Small intestine (tissue), 7 donors: ENCODE measurements at regions not wholly inside any gene's neighbourhood (a gene's known extent, or its start where the extent isn't known, plus 50 kb on each side); places are given as distances from the start of the nearest gene placed in this dataset.
A peak's percentile ranks its signal among the peaks of the same experiment; 100 is the strongest.

Source experiments
- DNase-seq, 2 donors: peaks; one replicate each; pipeline versions ENCODE4 v3.0.0 to v3.0.0-alpha.2; 2013
- FAIRE-seq: peaks from 2 replicates; lab custom pipeline; 2012; peaks lifted over from hg19 to GRCh38; lab: Jason Lieb, UNC
- H3K27ac ChIP-seq, 3 donors: one replicate each; pipeline ENCODE4 v1.5.1; 2013; ENCODE audit warnings: low read length in 2 of 3, mild to moderate bottlenecking in 2 of 3, control low read depth in 1 of 3, inconsistent platforms in 1 of 3, low read depth in 1 of 3, moderate library complexity in 1 of 3
- H3K27me3 ChIP-seq, 3 donors: one replicate each; pipeline ENCODE4 v1.6.1; 2013; ENCODE audit warnings: low read length in 3 of 3, inconsistent platforms in 1 of 3; ENCODE audit not compliant: control insufficient read depth in 3 of 3, insufficient read depth in 3 of 3
- H3K36me3 ChIP-seq, 3 donors: one replicate each; pipeline ENCODE4 v1.6.1; 2013; ENCODE audit warnings: low read length in 3 of 3, inconsistent platforms in 1 of 3, low read depth in 1 of 3, mild to moderate bottlenecking in 1 of 3, moderate library complexity in 1 of 3; ENCODE audit not compliant: control insufficient read depth in 3 of 3, insufficient read depth in 2 of 3
- H3K4me1 ChIP-seq, 3 donors: one replicate each; pipeline ENCODE4 v1.6.1; 2013; ENCODE audit warnings: low read length in 2 of 3, inconsistent platforms in 1 of 3, low read depth in 1 of 3, mild to moderate bottlenecking in 1 of 3, moderate library complexity in 1 of 3; ENCODE audit not compliant: control insufficient read depth in 3 of 3, insufficient read depth in 2 of 3
- H3K4me3 ChIP-seq, 3 donors: one replicate each; pipeline ENCODE4 v1.5.1; 2013; ENCODE audit warnings: low read length in 3 of 3, control low read depth in 1 of 3, inconsistent platforms in 1 of 3, low read depth in 1 of 3, mild to moderate bottlenecking in 1 of 3, moderate library complexity in 1 of 3
- H3K9me3 ChIP-seq, 2 donors: one replicate each; pipeline ENCODE4 v1.6.1; 2013; ENCODE audit warnings: low read depth in 1 of 2, low read length in 1 of 2; ENCODE audit not compliant: control insufficient read depth in 2 of 2, insufficient read depth in 1 of 2
- WGBS, 3 donors: extraction: QIAGEN DNeasy Blood & Tissue Kit; methylation state at CpG; one replicate each; pipeline ENCODE4 v1.1.7; 2013; 5-methylcytosine and 5-hydroxymethylcytosine counted together
- donor health status: healthy with polysubstance abuse.
- donor health status: control.
- donor health status: control.
- donor health status: Bipolar disorder and iron deficiency.
- donor health status: healthy.

DNA sequence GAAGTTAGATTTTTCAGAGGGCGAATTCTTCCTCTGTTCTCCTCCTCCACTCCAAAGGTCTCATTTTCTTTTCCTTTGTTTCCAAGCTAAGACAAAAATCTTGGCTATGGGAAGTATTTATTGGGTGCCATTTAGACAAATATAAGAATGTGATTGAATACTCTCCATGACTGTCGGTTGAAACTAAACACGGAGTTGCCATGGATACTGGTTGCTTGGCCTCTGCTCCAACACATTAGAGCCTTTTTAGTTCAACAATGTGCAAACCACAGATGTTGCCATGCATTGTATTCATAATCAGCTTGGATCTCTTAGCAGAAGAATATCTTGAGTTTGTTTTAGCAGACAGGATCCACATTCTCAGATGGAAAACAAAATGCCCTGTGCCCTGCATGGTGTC is 366.5 kb upstream of the LCORL start:
- Histone ChIP-seq H3K27ac (no peak overlapping the region), H3K27me3 (no peaks in the 10 kb centered on the region), H3K36me3 (no peaks in the 10 kb centered on the region), H3K9me3 (no peaks in the 10 kb centered on the region), H3K4me3 (no peak overlapping the region), H3K4me1 (no peaks in the 10 kb centered on the region)
- WGBS, 3 donors, result 58 to 69% (median 59%) methylated on average over 3 of the region's 3 CpGs
- DNase-seq (no peak), FAIRE-seq (no peak)

- no peak for FAIRE-seq
- Histone ChIP-seq H3K27me3 (no peaks in the 10 kb centered on the region), H3K27ac (no peak overlapping the region)
Observed at GRCh38 chr4:18381186-18381585, 359.6 kb upstream of the LCORL start.

DNA sequence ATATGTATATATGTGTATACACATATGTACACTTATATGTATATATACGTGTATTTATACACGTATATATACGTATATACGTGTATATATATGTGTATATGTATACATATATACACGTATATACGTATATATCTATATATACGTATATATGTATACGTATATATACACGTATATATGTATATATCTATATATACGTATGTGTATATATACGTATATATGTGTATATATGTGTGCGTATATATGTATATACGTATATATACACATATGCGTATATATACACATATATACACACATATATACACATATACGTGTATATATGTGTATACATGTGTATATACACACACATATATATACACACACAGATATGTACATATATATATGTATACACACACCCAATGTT is 348.0 kb upstream of the LCORL start:
- DNase-seq (no peak), FAIRE-seq (no peak)
- no peak overlapping the region for H3K4me3 ChIP-seq
- no peaks in the 10 kb centered on the region for H3K27me3 ChIP-seq
- no peaks in the 10 kb centered on the region for H3K36me3 ChIP-seq
- no peaks in the 10 kb centered on the region for H3K9me3 ChIP-seq
- no peaks in the 10 kb centered on the region for H3K4me1 ChIP-seq
- H3K27ac ChIP-seq, result no peak overlapping the region
- 93 to 95% (median 94%) methylated on average over 15 of the region's 15 CpGs for WGBS, 3 donors

More at GRCh38 chr4:18381186-18381585, 359.6 kb upstream of the LCORL start:
- Histone ChIP-seq H3K9me3 (no peaks in the 10 kb centered on the region), H3K36me3 (no peaks in the 10 kb centered on the region), H3K4me1 (no peaks in the 10 kb centered on the region), H3K4me3 (no peak overlapping the region)
- WGBS, 3 donors, result 67 to 75% (median 68%) methylated on average over 1 of the region's 1 CpG
- DNase-seq, result no peak

DNA sequence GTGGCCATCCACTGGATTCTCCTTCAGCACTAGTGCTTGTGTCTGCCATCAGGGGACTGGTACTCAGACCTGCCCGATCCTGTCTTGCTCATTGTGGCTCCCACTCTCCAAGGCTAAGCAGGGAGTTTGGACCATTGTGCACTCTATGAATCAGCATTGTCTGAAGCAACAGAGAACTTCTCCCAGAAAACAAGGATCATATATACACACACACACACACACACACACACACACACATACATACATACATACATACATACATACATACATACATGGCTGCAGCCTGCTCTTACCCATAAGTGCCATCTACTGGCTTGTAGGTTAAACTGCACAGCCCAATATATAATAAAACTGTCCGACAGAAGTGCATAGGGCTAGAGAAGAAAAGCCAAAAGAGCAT is 345.3 kb upstream of the LCORL start:
- Histone ChIP-seq H3K4me3 (no peak overlapping the region), H3K27me3 (no peaks in the 10 kb centered on the region), H3K36me3 (no peaks in the 10 kb centered on the region), H3K27ac (no peak overlapping the region), H3K4me1 (no peaks in the 10 kb centered on the region), H3K9me3 (no peaks in the 10 kb centered on the region)
- FAIRE-seq (no peak), DNase-seq (peak; percentile 54 to 55)
- 51 to 55% (median 53%) methylated on average over 2 of the region's 2 CpGs for WGBS, 3 donors

DNA sequence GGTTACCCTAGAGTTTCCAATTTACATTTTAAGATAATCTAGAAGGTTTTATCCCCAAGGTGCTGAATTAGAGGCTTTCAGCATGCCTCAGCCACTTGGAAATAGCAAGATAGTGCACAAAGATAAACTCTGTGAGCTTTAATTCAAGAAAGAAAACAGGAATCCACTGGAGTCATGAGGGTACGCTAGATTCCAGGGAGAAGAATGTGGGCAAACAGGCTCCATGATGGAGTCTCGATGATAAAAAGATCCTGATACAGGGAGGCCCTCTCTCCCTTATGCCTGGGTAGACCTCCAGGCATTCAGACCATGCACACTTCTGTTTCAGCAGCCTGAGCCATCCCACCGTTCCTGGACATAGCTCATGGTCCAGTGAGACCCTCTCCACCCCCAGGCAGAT is 344.6 kb upstream of the LCORL start:
- DNase-seq (no peak), FAIRE-seq (no peak)
- WGBS, 3 donors, result 80 to 88% (median 81%) methylated on average over 3 of the region's 3 CpGs
- Histone ChIP-seq H3K9me3 (peaks cover 0 to 4% of the 10 kb centered on the region in 2 donors), H3K4me1 (no peaks in the 10 kb centered on the region), H3K27ac (no peak overlapping the region), H3K4me3 (no peak overlapping the region), H3K27me3 (no peaks in the 10 kb centered on the region), H3K36me3 (no peaks in the 10 kb centered on the region)

GRCh38 chr4:18343581-18343980 is 322.0 kb upstream of the LCORL start:
- Histone ChIP-seq H3K36me3 (no peaks in the 10 kb centered on the region), H3K27ac (no peak overlapping the region), H3K9me3 (no peaks in the 10 kb centered on the region), H3K4me1 (no peaks in the 10 kb centered on the region), H3K27me3 (no peaks in the 10 kb centered on the region), H3K4me3 (no peak overlapping the region)
- FAIRE-seq (no peak), DNase-seq (no peak)
- WGBS, 3 donors, result 91 to 94% (median 92%) methylated on average over 7 of the region's 7 CpGs

DNA sequence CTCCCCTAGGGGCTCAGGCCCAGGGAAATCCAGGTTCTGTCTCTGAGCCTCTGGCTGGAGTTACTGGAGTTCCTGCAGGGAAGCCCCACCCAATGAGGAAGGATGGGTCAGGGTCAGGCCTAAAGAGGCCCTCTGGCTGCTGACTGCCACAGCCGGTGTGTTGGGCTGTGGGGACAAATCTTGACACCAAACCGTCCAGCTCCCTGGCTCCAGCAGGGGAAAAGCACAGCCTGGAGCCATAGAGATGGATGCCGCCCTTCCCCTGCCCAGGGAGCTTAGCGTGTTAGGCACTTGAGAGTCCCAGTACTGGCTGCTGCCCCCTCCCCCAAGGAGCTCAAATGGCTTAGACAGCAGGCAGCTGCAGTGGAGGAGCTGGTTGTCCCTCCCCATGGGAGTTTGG is 321.3 kb upstream of the LCORL start:
- 87 to 92% (median 91%) methylated on average over 4 of the region's 4 CpGs for WGBS, 3 donors
- no peak overlapping the region for H3K27ac ChIP-seq
- H3K4me3 ChIP-seq, result no peak overlapping the region
- DNase-seq (no peak), FAIRE-seq (no peak)
- H3K27me3 ChIP-seq, result no peaks in the 10 kb centered on the region
- no peaks in the 10 kb centered on the region for H3K9me3 ChIP-seq
- no peaks in the 10 kb centered on the region for H3K36me3 ChIP-seq
- H3K4me1 ChIP-seq, result no peaks in the 10 kb centered on the region

DNA sequence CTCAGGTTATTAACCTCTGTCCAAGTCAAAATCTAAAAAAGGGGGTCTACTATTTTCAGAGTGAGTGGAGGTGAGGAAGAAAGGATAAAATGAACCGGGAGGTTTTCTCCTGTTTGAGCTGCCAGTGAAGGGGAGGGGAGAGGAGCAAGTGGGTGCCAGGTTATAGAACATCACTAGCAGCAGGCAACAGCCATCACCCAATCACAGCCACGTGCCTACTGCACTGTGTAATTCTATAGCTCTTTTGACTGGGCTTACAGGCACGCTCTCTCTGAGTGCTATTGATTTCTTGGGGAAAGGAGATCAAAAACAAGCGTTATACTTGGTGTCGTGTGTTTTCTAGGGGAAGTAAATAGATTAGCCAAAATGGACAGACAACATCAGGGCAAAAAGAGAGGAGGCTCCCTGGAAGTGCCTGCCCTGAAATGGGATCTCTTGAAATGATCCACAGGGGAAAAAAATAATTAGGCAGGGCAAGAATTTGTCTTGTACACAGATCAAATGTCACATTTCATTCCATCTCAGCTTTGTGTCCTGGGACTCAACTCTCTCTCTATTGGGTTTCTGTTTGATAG is 300.5 kb upstream of the LCORL start:
- FAIRE-seq (no peak), DNase-seq (no peak)
- H3K36me3 ChIP-seq, result no peaks in the 10 kb centered on the region
- no peak overlapping the region for H3K27ac ChIP-seq
- H3K4me3 ChIP-seq, result no peak overlapping the region
- peaks cover 0 to 4% (median 0%) of the 10 kb centered on the region in 3 donors for H3K4me1 ChIP-seq
- H3K27me3 ChIP-seq, result no peaks in the 10 kb centered on the region
- 54 to 65% (median 57%) methylated on average over 5 of the region's 5 CpGs for WGBS, 3 donors
- peaks cover 0 to 3% of the 10 kb centered on the region in 2 donors for H3K9me3 ChIP-seq

GRCh38 chr4:18319431-18319830 is 297.9 kb upstream of the LCORL start:
- Histone ChIP-seq H3K4me1 (peaks cover 0 to 4% (median 0%) of the 10 kb centered on the region in 3 donors), H3K4me3 (peak overlapping the region in 1 of 3 donors; percentile 33)
- FAIRE-seq, result no peak

More at GRCh38 chr4:18319431-18319830, 297.9 kb upstream of the LCORL start:
- Histone ChIP-seq H3K27ac (no peak overlapping the region), H3K36me3 (no peaks in the 10 kb centered on the region), H3K27me3 (no peaks in the 10 kb centered on the region), H3K9me3 (peaks cover 0 to 3% of the 10 kb centered on the region in 2 donors)
- WGBS, 3 donors, result 68% methylated on average over 6 of the region's 6 CpGs
- DNase-seq, result no peak
